ENCODE measurements at regions not wholly inside any gene's neighbourhood (a gene's known extent, or its start where the extent isn't known, plus 50 kb on each side); places are given as distances from the start of the nearest gene placed in this dataset.

DNA sequence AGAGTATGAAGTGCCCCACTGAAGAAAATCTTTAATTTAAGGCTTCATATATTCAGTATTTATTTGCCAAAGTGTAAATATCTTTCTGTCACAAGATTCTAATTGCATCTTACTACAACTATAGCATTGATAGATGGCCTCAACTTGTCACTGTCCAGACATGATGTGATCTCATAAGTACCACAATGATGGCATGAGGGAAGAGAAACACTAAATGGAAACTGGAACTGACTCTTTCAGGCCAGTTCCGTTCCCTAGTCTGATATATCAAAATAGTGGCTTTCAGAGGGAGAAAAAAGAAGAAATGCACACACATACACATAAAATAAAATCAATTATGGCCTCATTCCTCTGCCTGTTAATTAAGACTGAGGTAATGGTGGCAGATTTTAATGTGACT, 615.7 kb downstream of the TBL1XR1 start:
- H3K4me1 ChIP-seq (ENCODE audit: insufficient read depth, low read length) = peaks cover 8% of the 10 kb centered on the region; the same call in 1 of the 2 replicates
- H3K36me3 ChIP-seq (ENCODE audit: insufficient read depth, low read length) = no peaks in the 10 kb centered on the region
- H3K4me3 ChIP-seq (ENCODE audit: low read length) = no peak overlapping the region
- H3K27ac ChIP-seq (ENCODE audit: low read depth, low read length) = no peak overlapping the region
- peaks cover 13% of the 10 kb centered on the region; the same call in 1 of the 2 replicates for H3K9me3 ChIP-seq (ENCODE audit: insufficient read depth, low read depth, low read length)
- H3K27me3 ChIP-seq (ENCODE audit: insufficient read depth, low read length) = no peaks in the 10 kb centered on the region
- no CpG with 5 or more reads among the region's 1 CpG for WGBS
- H3K9ac ChIP-seq (ENCODE audit: low read depth, low read length) = no peak overlapping the region

GRCh38 chr3:176579711-176580185, 617.5 kb downstream of the TBL1XR1 start:
- no peak overlapping the region for H3K9ac ChIP-seq (ENCODE audit: low read depth, low read length)
- no peak overlapping the region for H3K27ac ChIP-seq (ENCODE audit: low read depth, low read length)
- H3K4me1 ChIP-seq (ENCODE audit: insufficient read depth, low read length) = peaks cover 8% of the 10 kb centered on the region; the same call in 1 of the 2 replicates
- H3K4me3 ChIP-seq (ENCODE audit: low read length) = no peak overlapping the region
- H3K36me3 ChIP-seq (ENCODE audit: insufficient read depth, low read length) = no peaks in the 10 kb centered on the region
- no peaks in the 10 kb centered on the region for H3K27me3 ChIP-seq (ENCODE audit: insufficient read depth, low read length)
- H3K9me3 ChIP-seq (ENCODE audit: insufficient read depth, low read depth, low read length) = peaks cover 13% of the 10 kb centered on the region; the same call in 1 of the 2 replicates
- WGBS = 97% methylated on average over 2 of the region's 2 CpGs

GRCh38 chr3:176578316-176578715, 619.0 kb downstream of the TBL1XR1 start:
- Histone ChIP-seq H3K4me3 (ENCODE audit: low read length) (no peak overlapping the region), H3K9me3 (ENCODE audit: insufficient read depth, low read depth, low read length) (peaks cover 3% of the 10 kb centered on the region; the same call in 1 of the 2 replicates), H3K27ac (ENCODE audit: low read depth, low read length) (no peak overlapping the region), H3K9ac (ENCODE audit: low read depth, low read length) (no peak overlapping the region), H3K27me3 (ENCODE audit: insufficient read depth, low read length) (no peaks in the 10 kb centered on the region), H3K4me1 (ENCODE audit: insufficient read depth, low read length) (peaks cover 8% of the 10 kb centered on the region; the same call in 1 of the 2 replicates), H3K36me3 (ENCODE audit: insufficient read depth, low read length) (no peaks in the 10 kb centered on the region)
- 91% methylated on average over 3 of the region's 3 CpGs for WGBS

GRCh38 chr3:176577447-176577846, 619.8 kb downstream of the TBL1XR1 start:
- H3K27ac ChIP-seq (ENCODE audit: low read depth, low read length) = no peak overlapping the region
- H3K9me3 ChIP-seq (ENCODE audit: insufficient read depth, low read depth, low read length) = no peaks in the 10 kb centered on the region
- no peak overlapping the region for H3K4me3 ChIP-seq (ENCODE audit: low read length)
- 97% methylated on average over 5 of the region's 5 CpGs for WGBS
- H3K4me1 ChIP-seq (ENCODE audit: insufficient read depth, low read length) = peaks cover 8% of the 10 kb centered on the region; the same call in 1 of the 2 replicates
- no peak overlapping the region for H3K9ac ChIP-seq (ENCODE audit: low read depth, low read length)
- no peaks in the 10 kb centered on the region for H3K27me3 ChIP-seq (ENCODE audit: insufficient read depth, low read length)
- H3K36me3 ChIP-seq (ENCODE audit: insufficient read depth, low read length) = no peaks in the 10 kb centered on the region

- no peak overlapping the region for H3K4me3 ChIP-seq (ENCODE audit: low read length)
- H3K9me3 ChIP-seq (ENCODE audit: insufficient read depth, low read depth, low read length) = no peaks in the 10 kb centered on the region
- H3K9ac ChIP-seq (ENCODE audit: low read depth, low read length) = no peak overlapping the region
- H3K4me1 ChIP-seq (ENCODE audit: insufficient read depth, low read length) = peaks cover 8% of the 10 kb centered on the region; the same call in 1 of the 2 replicates
- no peaks in the 10 kb centered on the region for H3K36me3 ChIP-seq (ENCODE audit: insufficient read depth, low read length)
- H3K27ac ChIP-seq (ENCODE audit: low read depth, low read length) = no peak overlapping the region
- WGBS = 60% methylated on average over 1 of the region's 1 CpG
- no peaks in the 10 kb centered on the region for H3K27me3 ChIP-seq (ENCODE audit: insufficient read depth, low read length)
Observed at GRCh38 chr3:176574786-176575185, 622.5 kb downstream of the TBL1XR1 start.

DNA sequence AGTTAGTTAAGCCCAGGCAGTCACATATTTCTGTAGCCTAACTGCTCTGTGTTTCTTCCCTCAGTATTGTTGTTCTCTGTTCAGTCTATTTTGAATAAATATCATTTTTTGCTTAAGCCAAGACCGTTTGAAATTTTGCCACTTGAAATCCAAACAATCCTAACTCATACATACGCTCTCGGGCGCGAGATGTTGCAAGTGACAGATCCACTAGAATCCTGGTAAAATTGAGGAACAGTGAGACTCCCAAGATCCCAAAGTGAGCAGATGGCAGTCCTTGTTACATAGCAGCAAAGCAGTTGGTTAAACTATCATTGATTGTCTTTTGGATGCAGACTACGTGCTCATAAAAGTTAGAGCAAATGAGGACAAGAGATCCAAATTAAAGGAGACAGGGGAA, 625.4 kb downstream of the TBL1XR1 start:
- peaks cover under 1% of the 10 kb centered on the region; the same call in 1 of the 2 replicates for H3K4me1 ChIP-seq (ENCODE audit: insufficient read depth, low read length)
- no peak overlapping the region for H3K9ac ChIP-seq (ENCODE audit: low read depth, low read length)
- 94% methylated on average over 6 of the region's 6 CpGs for WGBS
- no peaks in the 10 kb centered on the region for H3K36me3 ChIP-seq (ENCODE audit: insufficient read depth, low read length)
- no peak overlapping the region for H3K4me3 ChIP-seq (ENCODE audit: low read length)
- H3K9me3 ChIP-seq (ENCODE audit: insufficient read depth, low read depth, low read length) = no peaks in the 10 kb centered on the region
- H3K27ac ChIP-seq (ENCODE audit: low read depth, low read length) = no peak overlapping the region
- no peaks in the 10 kb centered on the region for H3K27me3 ChIP-seq (ENCODE audit: insufficient read depth, low read length)

GRCh38 chr3:176570992-176571391, 626.3 kb downstream of the TBL1XR1 start:
- Histone ChIP-seq H3K4me3 (ENCODE audit: low read length) (no peak overlapping the region), H3K9ac (ENCODE audit: low read depth, low read length) (no peak overlapping the region), H3K9me3 (ENCODE audit: insufficient read depth, low read depth, low read length) (no peaks in the 10 kb centered on the region), H3K27me3 (ENCODE audit: insufficient read depth, low read length) (no peaks in the 10 kb centered on the region), H3K36me3 (ENCODE audit: insufficient read depth, low read length) (no peaks in the 10 kb centered on the region), H3K4me1 (ENCODE audit: insufficient read depth, low read length) (peaks cover 6% of the 10 kb centered on the region; the same call in 1 of the 2 replicates), H3K27ac (ENCODE audit: low read depth, low read length) (no peak overlapping the region)
- 97% methylated on average over 5 of the region's 5 CpGs for WGBS

DNA sequence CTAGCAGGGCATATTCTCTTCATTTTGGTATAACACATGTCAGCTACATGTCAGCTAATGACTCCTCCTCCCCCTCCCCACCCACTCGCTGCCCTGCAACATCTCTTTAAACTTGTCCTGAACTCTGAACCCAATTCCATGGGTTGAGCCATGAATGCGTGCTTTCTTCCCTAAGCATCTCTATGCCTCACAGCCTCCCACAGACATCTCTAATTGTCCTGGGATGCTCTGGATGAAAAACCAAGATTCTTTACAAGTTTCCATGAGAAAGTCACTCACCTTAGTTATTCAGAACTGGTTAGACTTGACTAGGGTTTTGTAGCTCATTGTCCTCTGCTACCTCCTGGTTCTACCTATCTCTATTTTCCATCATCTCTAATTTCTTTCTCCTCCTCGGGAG, 629.1 kb downstream of the TBL1XR1 start:
- peaks cover 8% of the 10 kb centered on the region; the same call in 1 of the 2 replicates for H3K9me3 ChIP-seq (ENCODE audit: insufficient read depth, low read depth, low read length)
- WGBS = 93% methylated on average over 3 of the region's 3 CpGs

DNA sequence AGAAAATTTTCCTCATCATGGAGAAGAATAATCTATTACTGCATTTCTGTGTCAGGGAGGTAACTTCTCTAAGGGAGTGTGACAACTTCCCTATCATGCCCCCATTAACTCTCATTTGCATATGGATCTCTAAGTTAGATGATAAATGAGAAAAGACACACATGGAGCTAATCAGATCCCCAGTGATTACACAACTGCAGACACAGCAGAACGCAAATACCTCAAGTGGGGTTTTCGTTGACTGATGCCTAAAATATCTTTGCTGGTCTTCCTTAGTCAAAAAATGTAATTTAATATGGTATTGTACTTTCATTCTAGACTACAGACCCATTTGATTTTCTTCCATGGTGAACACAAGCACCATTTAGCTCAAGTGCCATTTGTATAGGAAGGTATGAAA, 630.5 kb downstream of the TBL1XR1 start:
- Histone ChIP-seq H3K4me3 (ENCODE audit: low read length) (no peak overlapping the region), H3K4me1 (ENCODE audit: insufficient read depth, low read length) (peaks cover 6% of the 10 kb centered on the region; the same call in 1 of the 2 replicates), H3K9me3 (ENCODE audit: insufficient read depth, low read depth, low read length) (peaks cover 8% of the 10 kb centered on the region; the same call in 1 of the 2 replicates), H3K9ac (ENCODE audit: low read depth, low read length) (no peak overlapping the region), H3K27me3 (ENCODE audit: insufficient read depth, low read length) (no peaks in the 10 kb centered on the region), H3K36me3 (ENCODE audit: insufficient read depth, low read length) (no peaks in the 10 kb centered on the region), H3K27ac (ENCODE audit: low read depth, low read length) (no peak overlapping the region)
- WGBS = 90% methylated on average over 2 of the region's 2 CpGs

More for the DNA sequence above, 629.1 kb downstream of the TBL1XR1 start:
- H3K27me3 ChIP-seq (ENCODE audit: insufficient read depth, low read length) = no peaks in the 10 kb centered on the region
- H3K9ac ChIP-seq (ENCODE audit: low read depth, low read length) = no peak overlapping the region
- no peak overlapping the region for H3K27ac ChIP-seq (ENCODE audit: low read depth, low read length)
- peaks cover 6% of the 10 kb centered on the region; the same call in 1 of the 2 replicates for H3K4me1 ChIP-seq (ENCODE audit: insufficient read depth, low read length)
- H3K4me3 ChIP-seq (ENCODE audit: low read length) = no peak overlapping the region
- H3K36me3 ChIP-seq (ENCODE audit: insufficient read depth, low read length) = no peaks in the 10 kb centered on the region

- H3K27me3 ChIP-seq (ENCODE audit: insufficient read depth, low read length) = no peaks in the 10 kb centered on the region
- H3K36me3 ChIP-seq (ENCODE audit: insufficient read depth, low read length) = no peaks in the 10 kb centered on the region
- H3K27ac ChIP-seq (ENCODE audit: low read depth, low read length) = no peak overlapping the region
- no peak overlapping the region for H3K4me3 ChIP-seq (ENCODE audit: low read length)
- H3K9ac ChIP-seq (ENCODE audit: low read depth, low read length) = no peak overlapping the region
- WGBS = 79% methylated on average over 1 of the region's 1 CpG
- H3K9me3 ChIP-seq (ENCODE audit: insufficient read depth, low read depth, low read length) = peaks cover 8% of the 10 kb centered on the region; the same call in 1 of the 2 replicates
- peaks cover 6% of the 10 kb centered on the region; the same call in 1 of the 2 replicates for H3K4me1 ChIP-seq (ENCODE audit: insufficient read depth, low read length)
Observed at GRCh38 chr3:176562331-176562730, 635.0 kb downstream of the TBL1XR1 start.

DNA sequence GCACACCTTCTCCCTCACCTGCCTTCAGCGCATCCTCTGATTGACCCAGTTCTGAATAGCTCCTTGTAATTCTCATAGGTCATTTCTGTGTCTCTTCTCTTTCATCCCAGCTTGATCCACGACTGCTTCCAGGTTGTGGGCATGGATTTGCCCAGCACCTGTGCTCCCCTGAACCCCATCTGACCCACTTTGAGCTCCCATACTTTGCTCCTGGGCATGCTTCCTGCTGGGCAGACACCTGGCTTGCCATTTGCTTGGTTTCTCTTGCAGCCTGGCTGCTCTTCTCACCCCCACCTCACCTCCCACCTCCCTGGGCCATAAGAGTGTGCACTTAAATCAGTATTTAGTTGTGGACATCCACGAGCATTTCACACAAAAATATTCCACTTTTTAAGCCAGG, 635.5 kb downstream of the TBL1XR1 start:
- H3K9me3 ChIP-seq (ENCODE audit: insufficient read depth, low read depth, low read length) = peaks cover 8% of the 10 kb centered on the region; the same call in 1 of the 2 replicates
- no peak overlapping the region for H3K4me3 ChIP-seq (ENCODE audit: low read length)
- no peaks in the 10 kb centered on the region for H3K27me3 ChIP-seq (ENCODE audit: insufficient read depth, low read length)
- no peaks in the 10 kb centered on the region for H3K36me3 ChIP-seq (ENCODE audit: insufficient read depth, low read length)
- peaks cover 4% of the 10 kb centered on the region; the same call in 1 of the 2 replicates for H3K4me1 ChIP-seq (ENCODE audit: insufficient read depth, low read length)
- no peak overlapping the region for H3K9ac ChIP-seq (ENCODE audit: low read depth, low read length)
- WGBS = 93% methylated on average over 3 of the region's 3 CpGs
- H3K27ac ChIP-seq (ENCODE audit: low read depth, low read length) = no peak overlapping the region

Data from HUES64 (cell line).